ENCODE measurements at regions not wholly inside any gene's neighbourhood (a gene's known extent, or its start where the extent isn't known, plus 50 kb on each side); places are given as distances from the start of the nearest gene placed in this dataset.
A peak's percentile ranks its signal among the peaks of the same experiment; 100 is the strongest.
"Not testable (repeated sequence)": the region's sequence is repeated elsewhere in the genome, so short reads cannot be mapped to it uniquely, and the experiment has no call there.

DNA sequence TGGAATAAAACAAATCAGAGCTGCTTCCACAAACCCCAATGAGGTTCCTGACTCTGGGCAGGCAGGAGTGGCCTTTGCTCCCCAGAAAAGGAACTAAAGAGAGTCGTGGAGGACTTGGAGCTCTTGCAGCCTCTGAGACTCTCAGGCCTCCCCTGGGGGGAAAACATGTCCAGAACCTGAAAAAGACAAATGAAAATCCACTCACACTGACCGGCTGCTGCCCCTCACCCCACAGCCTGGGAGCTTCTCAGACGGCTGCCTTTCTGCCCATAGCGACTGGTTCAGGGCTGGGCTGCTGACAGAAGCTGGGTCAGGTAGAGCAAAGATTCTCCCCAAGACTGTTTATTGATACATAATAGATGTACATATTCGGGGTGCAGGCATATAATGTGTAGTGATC is 356.0 kb downstream of the ADGRD1 start:
- Histone ChIP-seq H3K4me3 (ENCODE audit: insufficient read depth, low read depth, low read length) (no peak overlapping the region), H3K56ac (ENCODE audit: extremely low read depth, insufficient read depth, low read length) (no peak overlapping the region), H2AK5ac (ENCODE audit: low read depth, low read length) (no peak overlapping the region), H2BK5ac (ENCODE audit: low read depth, low read length, poor library complexity, severe bottlenecking) (no peak overlapping the region), H3K4me1 (ENCODE audit: control insufficient read depth, insufficient read depth, low read length) (no peaks in the 10 kb centered on the region), H2BK15ac (ENCODE audit: low read depth, low read length) (no peak overlapping the region), H2BK20ac (ENCODE audit: low read depth, low read length) (no peak overlapping the region), H3K27me3 (ENCODE audit: control insufficient read depth, insufficient read depth, low read length) (no peaks in the 10 kb centered on the region), H3K4ac (ENCODE audit: low read depth, low read length) (no peak overlapping the region), H3K27ac (ENCODE audit: insufficient read depth, low read length) (no peak overlapping the region), H3K9me1 (ENCODE audit: insufficient read depth, low read length) (no peaks in the 10 kb centered on the region), H3K23ac (ENCODE audit: low read depth, low read length) (no peak overlapping the region), H3K9ac (ENCODE audit: low read depth, low read length) (no peak overlapping the region), H3K36me3 (ENCODE audit: control insufficient read depth, insufficient read depth, low read length) (no peaks in the 10 kb centered on the region), H3K14ac (replicated peaks; ENCODE audit: low read depth, low read length) (no peak overlapping the region), H4K91ac (ENCODE audit: insufficient read depth, low read depth, low read length) (no peak overlapping the region), H4K8ac (ENCODE audit: low read depth in 2 of 2, low read length in 2 of 2) (no peak overlapping the region), H4K5ac (ENCODE audit: low read depth, low read length) (no peak overlapping the region), H2AFZ (replicated peaks; ENCODE audit: low read length, poor library complexity) (no peak overlapping the region), H3K18ac (ENCODE audit: low read depth, low read length) (no peak overlapping the region), H3K4me2 (ENCODE audit: low read depth, low read length) (no peak overlapping the region), H4K20me1 (ENCODE audit: insufficient read depth, low read length) (no peaks in the 10 kb centered on the region), H2AK9ac (replicated peaks; ENCODE audit: low read depth, low read length, poor library complexity) (no peak overlapping the region), H2BK120ac (ENCODE audit: low read depth, low read length) (no peak overlapping the region), H3K9me3 (ENCODE audit: control insufficient read depth, insufficient read depth, low read length) (peaks cover 9% of the 10 kb centered on the region), H3K79me1 (ENCODE audit: low read depth in 1 of 2, low read length in 2 of 2) (no peaks in the 10 kb centered on the region)
- intact Hi-C loops (cut with micrococcal nuclease), result no loop called here
- CTCF ChIA-PET, result no interaction called here
- 0% methylated on average over 1 of the region's 5 CpGs; no CpG with 5 or more reads in 1 of the 2 experiments for WGBS, 2 experiments (ENCODE audit: extremely low coverage in 2 of 2, insufficient read length in 1 of 2)
- BruUV-seq (replicated peaks), result no TSS peak
- DNase-seq, result no peak
- in situ Hi-C loops (cut with MboI; ENCODE audit: low sequenced_read_pairs), result loop anchor here (5.0 kb wide), 1 partner anchor 333 kb away; no protein-coding TSS in a partner anchor
- no peak for TF ChIP-seq POLR2A (IDR thresholded peaks at IDR 0.05; ENCODE audit: low read depth, low read length)
- ATAC-seq (ENCODE audit: low read depth), result no peak
- POLR2A ChIA-PET (ENCODE audit: unreplicated experiment), result no interaction called here
- dilution Hi-C loops (cut with HindIII; ENCODE audit: low sequenced_read_pairs, unreplicated experiment), result no loop called here

DNA sequence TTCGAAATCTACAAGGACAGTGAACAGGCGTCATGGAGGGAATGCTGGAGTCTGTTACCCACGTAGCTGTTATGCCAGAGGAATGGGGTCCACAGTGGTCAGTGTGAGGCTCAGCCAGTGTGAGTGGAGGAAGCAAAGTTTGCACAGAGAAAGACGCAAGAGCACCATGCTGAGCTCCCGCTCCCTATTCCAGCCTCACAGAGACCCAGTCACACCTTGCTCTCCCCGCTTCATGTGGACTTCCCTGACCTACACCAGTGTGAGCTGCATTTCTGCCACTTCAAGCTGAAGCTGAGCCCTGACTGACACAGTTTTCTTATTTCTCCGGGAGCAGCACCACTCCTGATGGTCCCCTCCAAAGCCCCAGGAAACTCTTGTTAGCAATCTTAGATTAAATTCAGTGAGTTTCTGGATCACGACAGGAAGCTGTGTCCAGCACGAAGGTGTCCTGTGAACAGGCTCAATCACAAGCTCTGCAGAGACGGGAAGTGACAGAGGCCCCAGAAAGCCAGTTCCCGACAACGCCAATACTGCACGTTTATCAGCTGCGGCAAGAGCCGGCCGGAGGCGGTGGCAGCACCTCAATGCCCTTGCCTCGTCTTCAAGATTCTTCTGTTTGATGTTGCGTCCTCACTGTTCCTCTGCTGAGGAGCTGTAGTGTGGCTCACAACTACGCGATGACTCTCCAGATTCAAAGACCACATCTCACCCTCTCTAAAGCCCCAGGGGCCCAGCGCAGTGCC is 356.7 kb downstream of the ADGRD1 start:
- intact Hi-C loops (cut with micrococcal nuclease); H2BK120ac ChIP-seq (ENCODE audit: low read depth, low read length): not testable (repeated sequence)

More for the DNA sequence above, 356.7 kb downstream of the ADGRD1 start:
- POLR2A ChIA-PET (ENCODE audit: unreplicated experiment); H2BK20ac ChIP-seq (ENCODE audit: low read depth, low read length); H3K4ac ChIP-seq (ENCODE audit: low read depth, low read length); H3K4me1 ChIP-seq (ENCODE audit: control insufficient read depth, insufficient read depth, low read length); BruUV-seq (replicated peaks); H3K9me1 ChIP-seq (ENCODE audit: insufficient read depth, low read length); H3K14ac ChIP-seq (replicated peaks; ENCODE audit: low read depth, low read length); H4K5ac ChIP-seq (ENCODE audit: low read depth, low read length); H3K27me3 ChIP-seq (ENCODE audit: control insufficient read depth, insufficient read depth, low read length); H3K4me3 ChIP-seq (ENCODE audit: insufficient read depth, low read depth, low read length); ATAC-seq (ENCODE audit: low read depth); H4K91ac ChIP-seq (ENCODE audit: insufficient read depth, low read depth, low read length); DNase-seq; H3K23ac ChIP-seq (ENCODE audit: low read depth, low read length); H3K36me3 ChIP-seq (ENCODE audit: control insufficient read depth, insufficient read depth, low read length); H3K27ac ChIP-seq (ENCODE audit: insufficient read depth, low read length); H2BK15ac ChIP-seq (ENCODE audit: low read depth, low read length); dilution Hi-C loops (cut with HindIII; ENCODE audit: low sequenced_read_pairs, unreplicated experiment); H4K8ac ChIP-seq (ENCODE audit: low read depth in 2 of 2, low read length in 2 of 2); CTCF ChIA-PET; H2AK5ac ChIP-seq (ENCODE audit: low read depth, low read length); H3K56ac ChIP-seq (ENCODE audit: extremely low read depth, insufficient read depth, low read length); H3K9ac ChIP-seq (ENCODE audit: low read depth, low read length); H2BK5ac ChIP-seq (ENCODE audit: low read depth, low read length, poor library complexity, severe bottlenecking); H4K20me1 ChIP-seq (ENCODE audit: insufficient read depth, low read length); H3K79me1 ChIP-seq (ENCODE audit: low read depth in 1 of 2, low read length in 2 of 2); H3K4me2 ChIP-seq (ENCODE audit: low read depth, low read length); H3K18ac ChIP-seq (ENCODE audit: low read depth, low read length): not testable (repeated sequence)
- peak overlapping the region; percentile 44 for H2AK9ac ChIP-seq (replicated peaks; ENCODE audit: low read depth, low read length, poor library complexity)
- WGBS, 2 experiments (ENCODE audit: extremely low coverage in 2 of 2, insufficient read length in 1 of 2), result 79% methylated on average over 2 of the region's 22 CpGs; no CpG with 5 or more reads in 1 of the 2 experiments
- in situ Hi-C loops (cut with MboI; ENCODE audit: low sequenced_read_pairs), result loop anchor here (5.0 kb wide), 1 partner anchor 332 kb away; no protein-coding TSS in a partner anchor
- peaks cover 14% of the 10 kb centered on the region for H3K9me3 ChIP-seq (ENCODE audit: control insufficient read depth, insufficient read depth, low read length)
- peak overlapping the region; percentile 23 for H2AFZ ChIP-seq (replicated peaks; ENCODE audit: low read length, poor library complexity)

Data from IMR-90 (cell line).